ENCODE measurements at regions not wholly inside any gene's neighbourhood (a gene's known extent, or its start where the extent isn't known, plus 50 kb on each side); places are given as distances from the start of the nearest gene placed in this dataset.

GRCh38 chr7:49244543-49244942, 320.2 kb downstream of the CDC14C start:
- Histone ChIP-seq H3K4me1 (ENCODE audit: insufficient read depth) (peaks cover 51% of the 10 kb centered on the region), H4K20me1 (replicated peaks; ENCODE audit: insufficient read depth) (no peaks in the 10 kb centered on the region), H2AFZ (no peak overlapping the region), H3K4me3 (peak overlapping the region; percentile 31), H3K27ac (ENCODE audit: low read depth) (peak overlapping the region; percentile 96), H3K79me2 (replicated peaks; ENCODE audit: insufficient read depth) (no peaks in the 10 kb centered on the region), H3K27me3 (ENCODE audit: insufficient read depth) (no peaks in the 10 kb centered on the region), H3K4me2 (peak overlapping the region; percentile 45), H3K9me2 (ENCODE audit: insufficient read depth) (peaks cover 5% of the 10 kb centered on the region; the same call in 1 of the 2 replicates), H3K36me3 (ENCODE audit: insufficient read depth) (no peaks in the 10 kb centered on the region), H3F3A (replicated peaks; ENCODE audit: low read depth) (no peaks in the 10 kb centered on the region)
- peaks cover 20% of the 10 kb centered on the region for H3K36me3 Mint-ChIP-seq (ENCODE audit: low read depth)
- H3K27me3 Mint-ChIP-seq (ENCODE audit: insufficient read depth, low read depth, poor library complexity), result peaks cover 1% of the 10 kb centered on the region
- H3K27ac Mint-ChIP-seq, result peak overlapping the region; percentile 91
- peak overlapping the region; percentile 38 for H3K4me3 Mint-ChIP-seq
- TF ChIP-seq CREB1 (CRISPR knock-in tag; IDR thresholded peaks at IDR 0.05; ENCODE audit: low read depth), result 0 out of 2 replicates have a peak, but pooled peaks have one; percentile 12
- peak; percentile 82 for TF ChIP-seq NANOG (IDR thresholded peaks at IDR 0.05; ENCODE audit: borderline replicate concordance)
- no peak for TF ChIP-seq CTCF (conservative IDR thresholded peaks at IDR 0.05; ENCODE audit: low read depth in 2 of 2)
- TF ChIP-seq, protein P1, sequence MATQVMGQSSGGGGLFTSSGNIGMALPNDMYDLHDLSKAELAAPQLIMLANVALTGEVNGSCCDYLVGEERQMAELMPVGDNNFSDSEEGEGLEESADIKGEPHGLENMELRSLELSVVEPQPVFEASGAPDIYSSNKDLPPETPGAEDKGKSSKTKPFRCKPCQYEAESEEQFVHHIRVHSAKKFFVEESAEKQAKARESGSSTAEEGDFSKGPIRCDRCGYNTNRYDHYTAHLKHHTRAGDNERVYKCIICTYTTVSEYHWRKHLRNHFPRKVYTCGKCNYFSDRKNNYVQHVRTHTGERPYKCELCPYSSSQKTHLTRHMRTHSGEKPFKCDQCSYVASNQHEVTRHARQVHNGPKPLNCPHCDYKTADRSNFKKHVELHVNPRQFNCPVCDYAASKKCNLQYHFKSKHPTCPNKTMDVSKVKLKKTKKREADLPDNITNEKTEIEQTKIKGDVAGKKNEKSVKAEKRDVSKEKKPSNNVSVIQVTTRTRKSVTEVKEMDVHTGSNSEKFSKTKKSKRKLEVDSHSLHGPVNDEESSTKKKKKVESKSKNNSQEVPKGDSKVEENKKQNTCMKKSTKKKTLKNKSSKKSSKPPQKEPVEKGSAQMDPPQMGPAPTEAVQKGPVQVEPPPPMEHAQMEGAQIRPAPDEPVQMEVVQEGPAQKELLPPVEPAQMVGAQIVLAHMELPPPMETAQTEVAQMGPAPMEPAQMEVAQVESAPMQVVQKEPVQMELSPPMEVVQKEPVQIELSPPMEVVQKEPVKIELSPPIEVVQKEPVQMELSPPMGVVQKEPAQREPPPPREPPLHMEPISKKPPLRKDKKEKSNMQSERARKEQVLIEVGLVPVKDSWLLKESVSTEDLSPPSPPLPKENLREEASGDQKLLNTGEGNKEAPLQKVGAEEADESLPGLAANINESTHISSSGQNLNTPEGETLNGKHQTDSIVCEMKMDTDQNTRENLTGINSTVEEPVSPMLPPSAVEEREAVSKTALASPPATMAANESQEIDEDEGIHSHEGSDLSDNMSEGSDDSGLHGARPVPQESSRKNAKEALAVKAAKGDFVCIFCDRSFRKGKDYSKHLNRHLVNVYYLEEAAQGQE (IDR thresholded peaks at IDR 0.05; ENCODE audit: unreplicated experiment), result no peak
- TF ChIP-seq, protein P2, sequence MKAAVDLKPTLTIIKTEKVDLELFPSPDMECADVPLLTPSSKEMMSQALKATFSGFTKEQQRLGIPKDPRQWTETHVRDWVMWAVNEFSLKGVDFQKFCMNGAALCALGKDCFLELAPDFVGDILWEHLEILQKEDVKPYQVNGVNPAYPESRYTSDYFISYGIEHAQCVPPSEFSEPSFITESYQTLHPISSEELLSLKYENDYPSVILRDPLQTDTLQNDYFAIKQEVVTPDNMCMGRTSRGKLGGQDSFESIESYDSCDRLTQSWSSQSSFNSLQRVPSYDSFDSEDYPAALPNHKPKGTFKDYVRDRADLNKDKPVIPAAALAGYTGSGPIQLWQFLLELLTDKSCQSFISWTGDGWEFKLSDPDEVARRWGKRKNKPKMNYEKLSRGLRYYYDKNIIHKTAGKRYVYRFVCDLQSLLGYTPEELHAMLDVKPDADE (IDR thresholded peaks at IDR 0.05), result no peak
- TF ChIP-seq, protein P3, sequence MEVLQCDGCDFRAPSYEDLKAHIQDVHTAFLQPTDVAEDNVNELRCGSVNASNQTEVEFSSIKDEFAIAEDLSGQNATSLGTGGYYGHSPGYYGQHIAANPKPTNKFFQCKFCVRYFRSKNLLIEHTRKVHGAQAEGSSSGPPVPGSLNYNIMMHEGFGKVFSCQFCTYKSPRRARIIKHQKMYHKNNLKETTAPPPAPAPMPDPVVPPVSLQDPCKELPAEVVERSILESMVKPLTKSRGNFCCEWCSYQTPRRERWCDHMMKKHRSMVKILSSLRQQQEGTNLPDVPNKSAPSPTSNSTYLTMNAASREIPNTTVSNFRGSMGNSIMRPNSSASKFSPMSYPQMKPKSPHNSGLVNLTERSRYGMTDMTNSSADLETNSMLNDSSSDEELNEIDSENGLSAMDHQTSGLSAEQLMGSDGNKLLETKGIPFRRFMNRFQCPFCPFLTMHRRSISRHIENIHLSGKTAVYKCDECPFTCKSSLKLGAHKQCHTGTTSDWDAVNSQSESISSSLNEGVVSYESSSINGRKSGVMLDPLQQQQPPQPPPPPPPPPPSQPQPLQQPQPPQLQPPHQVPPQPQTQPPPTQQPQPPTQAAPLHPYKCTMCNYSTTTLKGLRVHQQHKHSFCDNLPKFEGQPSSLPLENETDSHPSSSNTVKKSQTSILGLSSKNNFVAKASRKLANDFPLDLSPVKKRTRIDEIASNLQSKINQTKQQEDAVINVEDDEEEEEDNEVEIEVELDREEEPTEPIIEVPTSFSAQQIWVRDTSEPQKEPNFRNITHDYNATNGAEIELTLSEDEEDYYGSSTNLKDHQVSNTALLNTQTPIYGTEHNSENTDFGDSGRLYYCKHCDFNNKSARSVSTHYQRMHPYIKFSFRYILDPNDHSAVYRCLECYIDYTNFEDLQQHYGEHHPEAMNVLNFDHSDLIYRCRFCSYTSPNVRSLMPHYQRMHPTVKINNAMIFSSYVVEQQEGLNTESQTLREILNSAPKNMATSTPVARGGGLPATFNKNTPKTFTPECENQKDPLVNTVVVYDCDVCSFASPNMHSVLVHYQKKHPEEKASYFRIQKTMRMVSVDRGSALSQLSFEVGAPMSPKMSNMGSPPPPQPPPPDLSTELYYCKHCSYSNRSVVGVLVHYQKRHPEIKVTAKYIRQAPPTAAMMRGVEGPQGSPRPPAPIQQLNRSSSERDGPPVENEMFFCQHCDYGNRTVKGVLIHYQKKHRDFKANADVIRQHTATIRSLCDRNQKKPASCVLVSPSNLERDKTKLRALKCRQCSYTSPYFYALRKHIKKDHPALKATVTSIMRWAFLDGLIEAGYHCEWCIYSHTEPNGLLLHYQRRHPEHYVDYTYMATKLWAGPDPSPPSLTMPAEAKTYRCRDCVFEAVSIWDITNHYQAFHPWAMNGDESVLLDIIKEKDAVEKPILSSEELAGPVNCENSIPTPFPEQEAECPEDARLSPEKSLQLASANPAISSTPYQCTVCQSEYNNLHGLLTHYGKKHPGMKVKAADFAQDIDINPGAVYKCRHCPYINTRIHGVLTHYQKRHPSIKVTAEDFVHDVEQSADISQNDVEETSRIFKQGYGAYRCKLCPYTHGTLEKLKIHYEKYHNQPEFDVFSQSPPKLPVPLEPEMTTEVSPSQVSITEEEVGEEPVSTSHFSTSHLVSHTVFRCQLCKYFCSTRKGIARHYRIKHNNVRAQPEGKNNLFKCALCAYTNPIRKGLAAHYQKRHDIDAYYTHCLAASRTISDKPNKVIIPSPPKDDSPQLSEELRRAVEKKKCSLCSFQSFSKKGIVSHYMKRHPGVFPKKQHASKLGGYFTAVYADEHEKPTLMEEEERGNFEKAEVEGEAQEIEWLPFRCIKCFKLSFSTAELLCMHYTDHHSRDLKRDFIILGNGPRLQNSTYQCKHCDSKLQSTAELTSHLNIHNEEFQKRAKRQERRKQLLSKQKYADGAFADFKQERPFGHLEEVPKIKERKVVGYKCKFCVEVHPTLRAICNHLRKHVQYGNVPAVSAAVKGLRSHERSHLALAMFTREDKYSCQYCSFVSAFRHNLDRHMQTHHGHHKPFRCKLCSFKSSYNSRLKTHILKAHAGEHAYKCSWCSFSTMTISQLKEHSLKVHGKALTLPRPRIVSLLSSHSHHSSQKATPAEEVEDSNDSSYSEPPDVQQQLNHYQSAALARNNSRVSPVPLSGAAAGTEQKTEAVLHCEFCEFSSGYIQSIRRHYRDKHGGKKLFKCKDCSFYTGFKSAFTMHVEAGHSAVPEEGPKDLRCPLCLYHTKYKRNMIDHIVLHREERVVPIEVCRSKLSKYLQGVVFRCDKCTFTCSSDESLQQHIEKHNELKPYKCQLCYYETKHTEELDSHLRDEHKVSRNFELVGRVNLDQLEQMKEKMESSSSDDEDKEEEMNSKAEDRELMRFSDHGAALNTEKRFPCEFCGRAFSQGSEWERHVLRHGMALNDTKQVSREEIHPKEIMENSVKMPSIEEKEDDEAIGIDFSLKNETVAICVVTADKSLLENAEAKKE (CRISPR knock-in tag; IDR thresholded peaks at IDR 0.05), result peak; percentile 76; the same call in 1 of the 2 replicates
- H3K4me1 Mint-ChIP-seq, result peaks cover 68% of the 10 kb centered on the region
- ATAC-seq (peak; percentile 77), DNase-seq (ENCODE audit: low spot score) (peak; percentile 87)
- peaks cover 5% of the 10 kb centered on the region for H3K9me3 Mint-ChIP-seq

All from GM23338 (cell line).